ENCODE measurements at regions not wholly inside any gene's neighbourhood (a gene's known extent, or its start where the extent isn't known, plus 50 kb on each side); places are given as distances from the start of the nearest gene placed in this dataset.

GRCh38 chr21:35635994-35636393 lies 424.3 kb downstream of the SETD4 start:
- TF ChIP-seq CTCF (IDR thresholded peaks at IDR 0.05) (no peak), POLR2A (IDR thresholded peaks at IDR 0.05) (no peak)

Measured in suprapubic skin (tissue), 3 donors.